ENCODE measurements at regions not wholly inside any gene's neighbourhood (a gene's known extent, or its start where the extent isn't known, plus 50 kb on each side); places are given as distances from the start of the nearest gene placed in this dataset.

DNA sequence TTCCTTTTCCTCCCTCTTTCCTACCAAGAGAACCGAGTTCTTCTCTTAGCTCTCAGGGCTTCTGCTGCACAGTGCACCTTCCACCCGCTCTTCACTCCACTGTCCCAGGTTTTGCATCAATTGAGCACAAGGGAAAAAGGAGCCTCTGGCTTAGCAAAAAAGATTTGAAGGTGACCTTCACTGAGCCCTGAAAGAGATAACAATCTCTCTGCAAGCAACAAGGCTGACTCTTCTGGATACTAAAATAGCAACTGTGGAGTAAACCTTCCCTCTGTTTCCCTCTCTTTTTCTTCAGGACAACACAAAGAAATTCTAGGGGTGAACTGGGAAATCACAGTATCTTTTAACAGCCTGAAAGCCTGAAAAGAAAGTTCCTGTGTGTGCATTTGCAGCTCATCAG is 354.7 kb upstream of the PODXL start:
- Histone ChIP-seq H3K27me3 (ENCODE audit: insufficient read depth, low read depth) (peaks cover 59% of the 10 kb centered on the region), H3K79me2 (ENCODE audit: low read depth) (no peaks in the 10 kb centered on the region), H4K20me1 (ENCODE audit: insufficient read depth) (no peaks in the 10 kb centered on the region), H3K9me2 (ENCODE audit: insufficient read depth) (no peaks in the 10 kb centered on the region), H2AFZ (no peak overlapping the region), H3K27ac (no peak overlapping the region), H3K36me3 (ENCODE audit: low read depth) (no peaks in the 10 kb centered on the region), H3K4me1 (replicated peaks; ENCODE audit: insufficient read depth) (no peaks in the 10 kb centered on the region), H3K4me2 (no peak overlapping the region), H3K9me3 (ENCODE audit: insufficient read depth, low read depth) (no peaks in the 10 kb centered on the region), H3F3A (ENCODE audit: insufficient read depth, low read depth) (no peaks in the 10 kb centered on the region), H3K4me3 (no peak overlapping the region)
- BruUV-seq (replicated peaks): no TSS peak
- no peak for TF ChIP-seq EZH2 (IDR thresholded peaks at IDR 0.05; ENCODE audit: low read depth)
- TF ChIP-seq, protein P1, sequence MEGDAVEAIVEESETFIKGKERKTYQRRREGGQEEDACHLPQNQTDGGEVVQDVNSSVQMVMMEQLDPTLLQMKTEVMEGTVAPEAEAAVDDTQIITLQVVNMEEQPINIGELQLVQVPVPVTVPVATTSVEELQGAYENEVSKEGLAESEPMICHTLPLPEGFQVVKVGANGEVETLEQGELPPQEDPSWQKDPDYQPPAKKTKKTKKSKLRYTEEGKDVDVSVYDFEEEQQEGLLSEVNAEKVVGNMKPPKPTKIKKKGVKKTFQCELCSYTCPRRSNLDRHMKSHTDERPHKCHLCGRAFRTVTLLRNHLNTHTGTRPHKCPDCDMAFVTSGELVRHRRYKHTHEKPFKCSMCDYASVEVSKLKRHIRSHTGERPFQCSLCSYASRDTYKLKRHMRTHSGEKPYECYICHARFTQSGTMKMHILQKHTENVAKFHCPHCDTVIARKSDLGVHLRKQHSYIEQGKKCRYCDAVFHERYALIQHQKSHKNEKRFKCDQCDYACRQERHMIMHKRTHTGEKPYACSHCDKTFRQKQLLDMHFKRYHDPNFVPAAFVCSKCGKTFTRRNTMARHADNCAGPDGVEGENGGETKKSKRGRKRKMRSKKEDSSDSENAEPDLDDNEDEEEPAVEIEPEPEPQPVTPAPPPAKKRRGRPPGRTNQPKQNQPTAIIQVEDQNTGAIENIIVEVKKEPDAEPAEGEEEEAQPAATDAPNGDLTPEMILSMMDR (conservative IDR thresholded peaks at IDR 0.05): no peak
- no peak for DNase-seq
- intact Hi-C loops (cut with micrococcal nuclease; ENCODE audit: unreplicated experiment): no loop called here
- ChIA-PET POLR2A (ENCODE audit: unreplicated experiment) (no interaction called here), CTCF (no interaction called here)

GRCh38 chr7:131909151-131909768 is 352.8 kb upstream of the PODXL start:
- H3K36me3 ChIP-seq (ENCODE audit: low read depth): no peaks in the 10 kb centered on the region
- H3K4me2 ChIP-seq: no peak overlapping the region
- no peak overlapping the region for H3K4me3 ChIP-seq
- H3K79me2 ChIP-seq (ENCODE audit: low read depth): no peaks in the 10 kb centered on the region
- H3K27me3 ChIP-seq (ENCODE audit: insufficient read depth, low read depth): peaks cover 65% of the 10 kb centered on the region
- CTCF ChIA-PET: no interaction called here
- POLR2A ChIA-PET (ENCODE audit: unreplicated experiment): no interaction called here
- intact Hi-C loops (cut with micrococcal nuclease; ENCODE audit: unreplicated experiment): no loop called here
- H3K9me2 ChIP-seq (ENCODE audit: insufficient read depth): no peaks in the 10 kb centered on the region
- no peaks in the 10 kb centered on the region for H3F3A ChIP-seq (ENCODE audit: insufficient read depth, low read depth)
- BruUV-seq (replicated peaks): no TSS peak
- H4K20me1 ChIP-seq (ENCODE audit: insufficient read depth): no peaks in the 10 kb centered on the region
- H3K4me1 ChIP-seq (replicated peaks; ENCODE audit: insufficient read depth): no peaks in the 10 kb centered on the region
- H2AFZ ChIP-seq: no peak overlapping the region
- no peak for TF ChIP-seq EZH2 (IDR thresholded peaks at IDR 0.05; ENCODE audit: low read depth)
- TF ChIP-seq, protein P1 (conservative IDR thresholded peaks at IDR 0.05): no peak
- H3K27ac ChIP-seq: no peak overlapping the region
- DNase-seq: no peak
- no peaks in the 10 kb centered on the region for H3K9me3 ChIP-seq (ENCODE audit: insufficient read depth, low read depth)

DNA sequence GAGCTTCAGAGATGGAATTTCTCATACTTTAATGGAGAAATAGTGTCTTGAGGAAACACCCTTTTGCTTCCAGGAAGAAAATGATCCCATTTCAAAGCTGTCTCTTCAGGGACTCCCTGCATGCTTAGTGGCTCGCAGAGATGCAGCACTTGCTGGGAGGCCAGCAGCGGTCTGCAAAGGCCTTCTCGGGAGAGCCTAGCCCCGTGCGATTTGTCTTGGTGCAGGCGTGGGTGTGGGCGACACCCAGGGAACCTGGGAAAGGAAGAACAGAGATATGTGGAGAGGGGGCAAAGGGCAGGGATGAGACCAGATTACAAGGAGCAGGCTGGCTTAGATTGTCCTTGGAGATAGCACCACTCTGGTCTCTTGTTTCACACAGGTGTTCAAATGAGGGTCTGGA is 352.3 kb upstream of the PODXL start:
- no peak overlapping the region for H3K4me2 ChIP-seq

More for the DNA sequence above, 352.3 kb upstream of the PODXL start:
- Histone ChIP-seq H3K9me3 (ENCODE audit: insufficient read depth, low read depth) (no peaks in the 10 kb centered on the region), H3K27ac (no peak overlapping the region), H3K27me3 (ENCODE audit: insufficient read depth, low read depth) (peaks cover 60% of the 10 kb centered on the region), H3K36me3 (ENCODE audit: low read depth) (no peaks in the 10 kb centered on the region), H2AFZ (no peak overlapping the region), H3F3A (ENCODE audit: insufficient read depth, low read depth) (no peaks in the 10 kb centered on the region), H3K79me2 (ENCODE audit: low read depth) (no peaks in the 10 kb centered on the region), H3K4me1 (replicated peaks; ENCODE audit: insufficient read depth) (no peaks in the 10 kb centered on the region), H3K4me3 (no peak overlapping the region), H4K20me1 (ENCODE audit: insufficient read depth) (no peaks in the 10 kb centered on the region), H3K9me2 (ENCODE audit: insufficient read depth) (no peaks in the 10 kb centered on the region)
- intact Hi-C loops (cut with micrococcal nuclease; ENCODE audit: unreplicated experiment): no loop called here
- BruUV-seq (replicated peaks): no TSS peak
- DNase-seq: no peak
- TF ChIP-seq, protein P1 (conservative IDR thresholded peaks at IDR 0.05): no peak
- TF ChIP-seq EZH2 (IDR thresholded peaks at IDR 0.05; ENCODE audit: low read depth): no peak
- CTCF ChIA-PET: no interaction called here
- POLR2A ChIA-PET (ENCODE audit: unreplicated experiment): no interaction called here
